HepG2 (cell line): ENCODE measurements at regions not wholly inside any gene's neighbourhood (a gene's known extent, or its start where the extent isn't known, plus 50 kb on each side); places are given as distances from the start of the nearest gene placed in this dataset.

Experiments
- ATAC-seq: fragments of 200-7000 bp; cut with Tn5 transposase; 3 replicates; pipeline ENCODE4 v1.9.1; 2020; ENCODE audit warnings: mild to moderate bottlenecking, moderate library complexity
- BruUV-seq: library from RNA; stranded (reverse); fragments of 400-500 nt; replicated peaks from 2 replicates; lab custom pipeline; 2021; lab: Mats Ljungman, UMichigan
- CTCF ChIA-PET: fragments of 300-600 bp; formaldehyde crosslinking; extraction: SDS; loops from one replicate; lab custom pipeline; 2021; ENCODE audit warnings: low total read pairs, inconsistent platforms, low intra/inter-chr PET ratio; lab: Yijun Ruan, JAX
- POLR2A ChIA-PET: fragments of 350-600 bp; sonication (Branson Sonifier 250); formaldehyde crosslinking; loops from one replicate; lab custom pipeline; 2020; ENCODE audit warnings: antibody characterized with exemption, inconsistent platforms; lab: Yijun Ruan, JAX
- DNase-seq: peaks from one replicate; pipeline ENCODE4 v3.0.0-alpha.2; 2015; ENCODE audit warnings: low spot score
- FAIRE-seq: peaks from 3 replicates; lab custom pipeline; 2011; peaks lifted over from hg19 to GRCh38; lab: Jason Lieb, UNC
- H2AFZ ChIP-seq: one replicate; pipeline ENCODE4 v1.6.1; 2011; ENCODE audit warnings: low read length, inconsistent platforms
- H3K27ac ChIP-seq: fragments of 300-600 bp; 3 replicates; pipeline ENCODE4 v1.8.0; 2011; ENCODE audit warnings: mixed run types, mild to moderate bottlenecking, mixed read lengths, low read length, inconsistent platforms; ENCODE audit not compliant: insufficient read depth; ENCODE audit errors: extremely low read length
- H3K27me3 ChIP-seq, 2 experiments: fragments of 200-600 bp in 1 of 2; 2 replicates in 1 of 2; 3 replicates in 1 of 2; pipeline versions ENCODE4 v1.6.0 to v1.8.0; 2011; ENCODE audit warnings: low read length in 2 of 2, mild to moderate bottlenecking in 2 of 2, moderate library complexity in 2 of 2, inconsistent platforms in 1 of 2; ENCODE audit not compliant: insufficient read depth in 2 of 2, control insufficient read depth in 1 of 2
- H3K36me3 ChIP-seq, 2 experiments: fragments of 200-600 bp in 1 of 2; replicated peaks in 1 of 2; 2 replicates in 1 of 2; 3 replicates in 1 of 2; pipeline versions ENCODE4 v1.5.1 to v1.8.0; 2011; ENCODE audit warnings: low read length in 2 of 2, inconsistent platforms in 1 of 2; ENCODE audit not compliant: insufficient read depth in 2 of 2, control insufficient read depth in 1 of 2
- H3K4me1 ChIP-seq: 2 replicates; pipeline ENCODE4 v1.5.1; 2012; ENCODE audit warnings: low read length, inconsistent platforms; ENCODE audit not compliant: insufficient read depth
- H3K4me2 ChIP-seq: 2 replicates; pipeline ENCODE4 v1.6.0; 2011; ENCODE audit warnings: low read depth, low read length, inconsistent platforms
- H3K4me3 ChIP-seq, 3 experiments: fragments of 200-600 bp in 1 of 3; sonication (generic), shearing (Covaris generic) in 1 of 3; replicated peaks in 1 of 3; 2 replicates each; pipeline ENCODE4 v1.5.1; 2011 to 2016; ENCODE audit warnings: low read length in 3 of 3, inconsistent platforms in 2 of 3, low read depth in 2 of 3, mild to moderate bottlenecking in 2 of 3, control low read depth in 1 of 3, mixed read lengths in 1 of 3; ENCODE audit not compliant: insufficient read depth in 1 of 3
- H3K79me2 ChIP-seq: one replicate; pipeline ENCODE4 v1.6.1; 2011; ENCODE audit warnings: low read length, inconsistent platforms; ENCODE audit not compliant: insufficient read depth
- H3K9ac ChIP-seq: 2 replicates; pipeline ENCODE4 v1.6.0; 2011; ENCODE audit warnings: mild to moderate bottlenecking, low read depth, low read length, inconsistent platforms; ENCODE audit not compliant: insufficient read depth
- H3K9me3 ChIP-seq: 2 replicates; pipeline ENCODE4 v1.5.1; 2012; ENCODE audit warnings: mild to moderate bottlenecking, low read length
- H4K20me1 ChIP-seq: 2 replicates; pipeline ENCODE4 v1.6.0; 2011; ENCODE audit warnings: inconsistent platforms, mild to moderate bottlenecking, low read length, moderate library complexity; ENCODE audit not compliant: insufficient read depth
- ATF3 ChIP-seq: sonication (generic); formaldehyde crosslinking; IDR thresholded peaks from 2 replicates; pipeline ENCODE4 v1.4.0; 2020; ENCODE audit warnings: missing genetic modification reagents
- CERS6 ChIP-seq: sonication (generic); formaldehyde crosslinking; IDR thresholded peaks from 2 replicates; pipeline ENCODE4 v1.5.0; 2020; ENCODE audit warnings: missing genetic modification reagents
- CHD2 ChIP-seq: IDR thresholded peaks from 2 replicates; pipeline ENCODE4 v1.6.1; 2011; ENCODE audit warnings: low read depth, low read length, improper control_type of control experiment
- DMAP1 ChIP-seq: IDR thresholded peaks from 2 replicates; pipeline ENCODE4 v1.6.1; 2016
- ELF3 ChIP-seq: IDR thresholded peaks from 2 replicates; pipeline ENCODE4 v1.6.1; 2016; ENCODE audit warnings: missing genetic modification reagents, missing compliant biosample characterization
- HES4 ChIP-seq: sonication (generic); formaldehyde crosslinking; IDR thresholded peaks from 2 replicates; pipeline ENCODE4 v1.9.0; 2021; ENCODE audit warnings: mild to moderate bottlenecking, missing genetic modification reagents, borderline replicate concordance
- MATR3 ChIP-seq: sonication (generic); formaldehyde crosslinking; IDR thresholded peaks from 2 replicates; pipeline ENCODE4 v1.4.0; 2020; ENCODE audit warnings: missing genetic modification reagents
- NCOA5 ChIP-seq: sonication (generic); formaldehyde crosslinking; IDR thresholded peaks from 2 replicates; pipeline ENCODE4 v1.4.0; 2020; ENCODE audit warnings: missing genetic modification reagents
- NFRKB ChIP-seq: fragments of 450-650 bp; IDR thresholded peaks from 2 replicates; pipeline ENCODE4 v1.6.1; 2017
- PLRG1 ChIP-seq: fragments of 450-650 bp; conservative IDR thresholded peaks from 2 replicates; pipeline ENCODE4 v1.6.1; 2016
- RAD21 ChIP-seq: fragments of 450-650 bp; formaldehyde crosslinking; IDR thresholded peaks from 2 replicates; pipeline ENCODE4 v1.5.0; 2020; ENCODE audit warnings: mild to moderate bottlenecking
- SMAD3 ChIP-seq: sonication (generic); formaldehyde crosslinking; IDR thresholded peaks from 2 replicates; pipeline ENCODE4 v1.4.0; 2020; ENCODE audit warnings: missing genetic modification reagents
- SOX6 ChIP-seq, 2 experiments: fragments of 450-650 bp in 1 of 2; sonication (generic) in 1 of 2; formaldehyde crosslinking in 1 of 2; IDR thresholded peaks; 2 replicates each; pipeline versions ENCODE4 v1.4.0 to v1.6.1; 2017 to 2020; ENCODE audit warnings: antibody characterized with exemption in 1 of 2, mild to moderate bottlenecking in 1 of 2, missing genetic modification reagents in 1 of 2
- TBP ChIP-seq: sonication (generic); formaldehyde crosslinking; IDR thresholded peaks from 2 replicates; pipeline ENCODE4 v1.5.0; 2020; ENCODE audit warnings: missing genetic modification reagents
- ZGPAT ChIP-seq: IDR thresholded peaks from 2 replicates; pipeline ENCODE4 v1.6.1; 2016; ENCODE audit warnings: mild to moderate bottlenecking
- ZNF24 ChIP-seq: fragments of 450-650 bp; IDR thresholded peaks from 2 replicates; pipeline ENCODE4 v1.6.1; 2017; ENCODE audit warnings: antibody characterized with exemption, mild to moderate bottlenecking
- ZNF280D ChIP-seq: sonication (generic); formaldehyde crosslinking; IDR thresholded peaks from 2 replicates; pipeline ENCODE4 v1.5.1; 2020; ENCODE audit warnings: mild to moderate bottlenecking, missing genetic modification reagents
- ZNF563 ChIP-seq: sonication (generic); formaldehyde crosslinking; IDR thresholded peaks from 2 replicates; pipeline ENCODE4 v1.8.0; 2022; ENCODE audit warnings: mild to moderate bottlenecking, moderate library complexity, missing genetic modification reagents
- ZNF577 ChIP-seq: sonication (generic); formaldehyde crosslinking; IDR thresholded peaks from 2 replicates; pipeline ENCODE4 v1.4.0; 2020; ENCODE audit warnings: mild to moderate bottlenecking, low read depth, missing genetic modification reagents, borderline replicate concordance
- ZNF660 ChIP-seq: sonication (generic); formaldehyde crosslinking; IDR thresholded peaks from 2 replicates; pipeline ENCODE4 v1.5.1; 2020; ENCODE audit warnings: mild to moderate bottlenecking, low read depth, missing genetic modification reagents, borderline replicate concordance
- ZNF766 ChIP-seq: sonication (generic); formaldehyde crosslinking; IDR thresholded peaks from 2 replicates; pipeline ENCODE4 v1.5.0; 2020; ENCODE audit warnings: missing genetic modification reagents, borderline replicate concordance
- ZNF782 ChIP-seq: sonication (generic); formaldehyde crosslinking; IDR thresholded peaks from 2 replicates; pipeline ENCODE4 v1.4.0; 2020; ENCODE audit warnings: missing genetic modification reagents, mild to moderate bottlenecking, borderline replicate concordance
- WGBS: methylation state at CpG from one replicate; pipeline ENCODE4 v1.1.6; 2017; ENCODE audit warnings: low lambda C conversion rate; 5-methylcytosine and 5-hydroxymethylcytosine counted together
- in situ Hi-C: cut with HindIII; loops from 2 replicates; pipeline ENCODE4 v1.10.0; 2017; ENCODE audit warnings: low pct_unique_long_range_greater_than_20kb; ENCODE audit not compliant: extremely low pct_ligation_motif_present
- intact Hi-C: fragments of 100-400 bp; cut with micrococcal nuclease; formaldehyde crosslinking; loops from one replicate; pipeline ENCODE4 v1.10.0; 2022; ENCODE audit not compliant: unreplicated experiment

GRCh38 chr3:72344647-72345046 is 503.6 kb downstream of the SHQ1 start (continued):
- TF ChIP-seq TBP (CRISPR knock-in tag): no peak
- TF ChIP-seq ZNF577 (CRISPR knock-in tag): no peak
- no peak for TF ChIP-seq NFRKB

- no peaks in the 10 kb centered on the region for H3K36me3 ChIP-seq
- WGBS: 63% methylated on average over 1 of the region's 1 CpG
- intact Hi-C loops: no loop called here
- H3K27ac ChIP-seq: no peak overlapping the region
- FAIRE-seq (no peak), ATAC-seq (no peak), DNase-seq (no peak)
- H4K20me1 ChIP-seq: no peaks in the 10 kb centered on the region
- BruUV-seq: no TSS peak
- H3K4me3 ChIP-seq: no peak overlapping the region
- H3K27me3 ChIP-seq: peaks cover 0 to 2% of the 10 kb centered on the region in 2 experiments; a peak in 2 of 5 replicates
- no peak overlapping the region for H3K4me2 ChIP-seq
- no peaks in the 10 kb centered on the region for H3K9me3 ChIP-seq
- H3K9ac ChIP-seq: no peak overlapping the region
- H2AFZ ChIP-seq: no peak overlapping the region
- ChIA-PET POLR2A (no interaction called here), CTCF (no interaction called here)
- H3K4me1 ChIP-seq: 0 out of 2 replicates have a peak, but pooled peaks cover 3% of the 10 kb centered on the region
- no peaks in the 10 kb centered on the region for H3K79me2 ChIP-seq
- in situ Hi-C loops: no loop called here
- no peak for TF ChIP-seq ZNF24
- TF ChIP-seq SOX6 (IDR thresholded peaks at IDR 0.05): no peak
- TF ChIP-seq SOX6 (CRISPR knock-in tag; IDR thresholded peaks at IDR 0.05): no peak
- TF ChIP-seq DMAP1 (CRISPR knock-in tag): no peak
- no peak for TF ChIP-seq ZNF766 (CRISPR knock-in tag)
- TF ChIP-seq MATR3: no peak
- TF ChIP-seq ELF3 (CRISPR knock-in tag): no peak
- no peak for TF ChIP-seq CHD2
- no peak for TF ChIP-seq ZGPAT (CRISPR knock-in tag)
- TF ChIP-seq ZNF660: no peak
- TF ChIP-seq NCOA5 (CRISPR knock-in tag): no peak
- no peak for TF ChIP-seq ZNF280D (CRISPR knock-in tag)
- TF ChIP-seq ATF3 (CRISPR knock-in tag): no peak
- TF ChIP-seq PLRG1: no peak
- TF ChIP-seq HES4: no peak
- no peak for TF ChIP-seq SMAD3 (CRISPR knock-in tag)
- TF ChIP-seq ZNF563: no peak
- TF ChIP-seq RAD21 (CRISPR knock-in tag): no peak
- TF ChIP-seq ZNF782 (CRISPR knock-in tag): no peak
- TF ChIP-seq CERS6 (CRISPR knock-in tag): no peak
Measured at GRCh38 chr3:72344236-72344635, 504.0 kb downstream of the SHQ1 start.
